HG02588 (cell line): ENCODE measurements at regions not wholly inside any gene's neighbourhood (a gene's known extent, or its start where the extent isn't known, plus 50 kb on each side); places are given as distances from the start of the nearest gene placed in this dataset.

Source experiments
- ATAC-seq: cut with Tn5 transposase; IDR thresholded peaks from one replicate; pipeline ENCODE4 v1.9.1; 2021; ENCODE audit warnings: mild to moderate bottlenecking, moderate library complexity; ENCODE audit not compliant: unreplicated experiment

DNA sequence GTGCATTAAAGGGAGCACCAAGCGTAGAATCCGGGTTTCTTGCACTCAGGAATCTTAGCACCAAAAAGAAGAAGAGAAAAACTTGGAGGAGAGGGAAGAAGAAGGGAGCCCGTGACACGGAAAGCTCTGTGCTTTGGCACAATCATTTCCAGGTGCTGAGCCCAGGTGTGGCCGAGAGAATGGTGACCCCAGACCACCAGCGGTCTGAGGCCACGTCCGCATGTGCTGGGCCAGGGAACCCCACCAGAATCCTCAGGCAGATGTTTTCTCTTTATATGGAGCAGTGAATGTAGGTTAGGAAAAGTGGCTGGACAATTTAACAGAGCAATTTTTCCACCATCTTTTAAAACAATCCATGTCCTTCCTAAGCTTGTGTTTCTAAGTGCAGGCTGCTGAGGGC, 520.9 kb downstream of the EPHA4 start:
- no peak for ATAC-seq

DNA sequence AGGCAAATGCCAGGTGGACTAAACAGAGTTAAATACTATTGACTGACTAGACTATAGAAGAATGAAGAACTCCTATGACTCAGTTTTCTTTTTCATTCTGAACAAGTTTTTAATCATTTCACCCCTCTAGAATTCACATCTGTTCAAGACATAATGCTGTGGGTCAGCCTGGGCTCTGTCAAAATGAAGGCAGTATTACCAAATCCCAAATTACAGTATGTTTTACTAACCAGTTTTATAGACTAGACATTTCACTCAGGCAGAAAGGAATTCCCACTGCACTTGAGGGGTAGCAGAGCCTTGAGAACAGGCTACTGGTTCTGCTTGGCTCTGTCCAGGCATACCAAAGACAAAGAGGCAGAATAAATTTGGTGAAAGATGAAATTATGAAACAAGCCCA, 511.7 kb downstream of the EPHA4 start:
- no peak for ATAC-seq

DNA sequence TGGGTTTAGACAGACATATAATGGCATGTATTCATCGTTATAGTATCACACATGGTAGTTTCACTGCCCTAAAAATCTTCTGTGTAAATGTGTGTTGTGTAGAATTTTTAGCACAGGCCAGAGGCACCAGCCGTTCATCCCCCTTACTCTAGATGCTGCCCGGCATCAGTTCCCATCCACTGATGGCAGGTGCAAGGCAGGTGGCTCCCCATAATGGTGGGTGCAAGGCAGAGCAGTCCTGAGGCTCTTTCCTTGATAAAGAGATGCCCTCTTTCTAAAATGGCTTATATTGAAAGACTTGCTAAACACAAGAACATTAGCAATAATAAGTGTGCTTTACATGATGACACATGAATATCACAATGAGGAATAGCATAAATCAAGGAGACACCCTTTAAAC, 508.5 kb downstream of the EPHA4 start:
- ATAC-seq, result no peak

DNA sequence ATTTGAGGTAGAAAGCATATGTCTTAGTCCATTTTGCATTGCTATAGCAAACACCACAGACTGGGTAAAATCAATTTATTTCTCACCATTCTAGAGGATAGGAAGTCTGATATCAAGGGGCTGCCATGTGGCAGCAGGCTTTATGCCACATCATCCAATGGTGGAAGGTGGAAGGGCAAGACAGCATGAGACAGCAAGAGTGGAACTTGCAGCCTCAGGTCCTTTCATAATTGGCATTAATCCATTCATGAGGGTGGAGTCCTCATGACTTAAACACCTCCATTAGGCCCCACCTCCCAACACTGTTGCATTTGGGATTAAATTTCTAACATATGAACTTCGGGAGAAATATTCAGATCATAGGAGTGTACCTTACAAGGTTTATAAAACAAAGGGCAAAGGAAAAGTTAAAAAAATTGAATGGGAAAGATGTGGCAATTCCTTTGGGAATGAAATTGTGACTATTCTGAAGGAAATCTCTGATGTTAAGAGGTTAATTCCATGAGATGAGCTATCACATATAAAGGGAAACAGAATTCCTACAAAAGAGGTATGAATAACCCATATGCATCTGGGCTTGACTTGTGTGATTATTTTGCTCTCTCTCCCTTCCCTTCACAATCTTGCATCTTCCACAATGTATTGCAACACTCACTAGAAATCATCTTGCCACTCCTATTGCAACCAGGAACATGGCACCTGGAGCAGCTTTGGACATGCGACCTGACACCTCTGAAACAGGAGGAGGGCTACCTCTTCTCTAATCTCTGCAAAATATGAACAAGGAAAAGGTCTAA, 507.8 kb downstream of the EPHA4 start:
- ATAC-seq, result no peak

DNA sequence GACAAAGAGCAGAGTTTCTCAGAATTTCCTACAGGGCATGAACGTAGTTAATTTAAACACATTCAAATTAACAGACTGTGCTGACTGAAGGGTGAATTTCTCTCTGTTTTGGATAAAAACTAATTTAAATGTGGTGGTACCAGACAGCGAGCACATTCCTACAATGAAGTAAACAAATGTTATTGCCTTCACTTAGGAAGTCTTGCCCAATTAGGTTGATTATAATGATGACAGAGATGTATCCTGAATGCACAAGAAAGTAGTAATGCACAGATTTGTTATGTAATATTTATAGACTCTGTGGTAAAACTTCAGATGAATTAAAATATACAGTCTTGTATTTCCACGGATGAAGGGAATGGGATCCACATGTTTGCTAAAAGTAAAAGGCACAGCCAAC, 507.2 kb downstream of the EPHA4 start:
- no peak for ATAC-seq

DNA sequence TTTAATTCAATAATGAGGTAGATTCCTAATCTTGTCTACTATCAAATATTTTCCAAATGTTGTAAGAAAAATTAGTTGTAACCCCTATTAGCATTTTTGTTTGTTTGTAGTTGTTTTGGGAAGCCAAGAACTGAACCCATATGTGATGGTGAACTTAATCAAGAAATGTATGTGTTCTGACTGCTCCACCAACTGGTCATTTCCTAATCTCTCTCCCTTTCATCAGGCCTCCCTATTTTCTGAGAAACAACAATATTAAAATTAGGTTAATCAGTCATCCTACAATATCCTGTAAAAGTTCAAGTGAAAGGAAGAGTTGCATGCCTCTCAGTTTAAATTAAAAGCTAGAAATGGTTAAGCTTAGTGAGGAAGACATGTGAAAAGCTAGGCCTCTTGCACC, 504.0 kb downstream of the EPHA4 start:
- no peak for ATAC-seq

DNA sequence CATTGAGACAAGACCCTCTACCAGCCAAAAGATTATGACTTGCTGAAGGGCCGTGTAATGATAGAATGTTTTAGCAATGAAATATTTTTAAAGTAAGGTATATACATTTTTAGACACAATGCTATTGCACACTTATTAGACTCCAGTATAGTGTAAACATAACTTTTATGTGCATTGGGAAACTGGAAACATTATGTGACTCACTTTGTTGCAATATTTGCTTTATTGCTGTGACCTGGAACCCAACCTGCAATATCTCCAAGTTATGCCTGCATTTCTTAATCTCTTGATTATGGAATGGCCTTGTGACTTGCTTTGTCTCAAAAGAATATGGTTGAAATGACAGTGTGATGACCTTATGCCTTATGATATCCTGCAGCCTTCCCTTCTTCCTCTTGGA, 502.0 kb downstream of the EPHA4 start:
- ATAC-seq, result no peak

DNA sequence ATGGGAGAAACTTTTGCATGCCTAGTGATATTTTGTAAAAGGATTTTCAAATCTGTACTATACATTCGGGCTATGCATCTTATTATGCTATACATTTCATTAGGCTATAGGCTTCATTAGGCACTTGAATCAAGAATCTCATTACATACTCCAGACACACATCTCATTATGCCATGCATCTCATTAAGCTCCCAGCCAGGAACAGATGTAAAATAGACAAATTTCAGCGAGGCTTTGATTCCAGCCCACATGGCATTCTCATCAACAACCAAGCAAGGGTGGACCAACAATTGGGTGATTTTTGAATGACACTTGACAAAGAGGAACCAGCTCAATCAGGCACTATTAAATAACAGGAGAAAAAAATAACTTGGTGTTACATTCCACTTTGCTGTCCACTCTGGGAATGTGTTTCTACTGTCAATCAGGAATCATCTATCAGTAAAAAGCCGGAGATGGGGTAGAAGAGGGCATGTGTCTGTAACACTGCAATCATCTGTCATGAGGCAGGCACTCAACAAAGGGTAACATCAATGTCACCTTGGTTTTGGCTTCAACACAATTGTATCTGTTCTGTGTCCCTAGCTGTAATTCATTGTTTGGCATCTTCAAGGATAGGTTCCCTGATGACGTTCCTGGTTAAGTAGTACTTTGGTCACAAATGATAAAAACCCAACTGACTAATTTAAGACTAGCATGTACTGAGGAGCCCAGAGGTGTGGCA, 498.6 kb downstream of the EPHA4 start:
- ATAC-seq, result no peak

DNA sequence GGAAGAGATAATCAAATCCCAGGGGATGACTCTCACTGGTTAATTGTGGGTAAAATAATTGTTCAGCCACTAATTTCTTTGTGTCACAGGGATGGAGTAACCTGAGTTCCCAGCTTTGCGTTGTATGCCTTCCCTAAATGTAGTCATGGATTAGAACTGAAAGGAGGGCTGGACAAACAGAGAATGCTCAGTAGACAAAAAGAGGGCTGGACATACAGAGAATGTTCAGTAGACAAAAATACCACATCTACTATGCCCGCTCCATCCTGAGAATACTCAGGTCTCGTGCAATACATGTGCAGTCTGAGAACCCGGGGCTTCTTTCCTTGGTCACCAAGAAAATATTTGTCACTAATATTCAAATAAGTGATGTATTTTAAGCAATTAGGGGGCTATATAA, 497.9 kb downstream of the EPHA4 start:
- ATAC-seq, result no peak

DNA sequence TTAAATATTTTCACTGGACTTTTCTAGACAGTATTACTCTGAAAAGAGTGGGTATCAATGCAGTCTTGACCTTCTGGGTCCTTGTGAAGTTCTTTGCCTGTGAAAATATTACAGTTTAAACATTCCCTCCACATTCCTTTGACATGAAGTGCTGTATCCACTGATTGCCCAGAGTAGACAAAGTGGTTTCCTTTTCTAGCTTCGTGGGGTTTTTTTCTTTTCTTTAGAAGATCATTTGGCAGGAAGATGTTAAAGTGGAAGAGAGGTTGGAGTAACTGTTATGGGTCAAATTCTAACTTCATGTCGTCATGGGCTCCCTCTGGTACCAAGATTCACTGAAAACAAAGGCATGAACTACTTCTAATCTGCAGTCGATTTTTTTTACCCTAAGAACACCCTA, 496.9 kb downstream of the EPHA4 start:
- no peak for ATAC-seq

DNA sequence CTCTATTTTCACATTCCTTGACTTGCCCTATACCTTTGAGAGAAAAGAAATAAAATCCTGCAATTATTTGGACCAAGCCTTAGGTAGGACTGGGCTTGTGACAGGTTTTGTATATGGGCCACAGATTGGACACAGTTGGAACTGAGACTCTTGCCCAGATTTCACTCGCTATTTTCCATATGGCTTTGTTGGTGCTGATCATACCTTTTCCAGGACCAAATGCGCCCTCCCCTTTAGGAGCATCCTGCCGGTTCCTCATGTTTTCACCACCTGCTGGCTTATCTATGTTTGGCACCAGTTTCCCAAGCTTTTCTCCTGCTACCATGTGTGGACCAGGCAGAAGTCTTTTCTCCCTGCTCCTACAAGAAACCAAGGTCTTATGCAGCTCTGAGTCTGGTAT, 494.9 kb downstream of the EPHA4 start:
- ATAC-seq, result no peak

DNA sequence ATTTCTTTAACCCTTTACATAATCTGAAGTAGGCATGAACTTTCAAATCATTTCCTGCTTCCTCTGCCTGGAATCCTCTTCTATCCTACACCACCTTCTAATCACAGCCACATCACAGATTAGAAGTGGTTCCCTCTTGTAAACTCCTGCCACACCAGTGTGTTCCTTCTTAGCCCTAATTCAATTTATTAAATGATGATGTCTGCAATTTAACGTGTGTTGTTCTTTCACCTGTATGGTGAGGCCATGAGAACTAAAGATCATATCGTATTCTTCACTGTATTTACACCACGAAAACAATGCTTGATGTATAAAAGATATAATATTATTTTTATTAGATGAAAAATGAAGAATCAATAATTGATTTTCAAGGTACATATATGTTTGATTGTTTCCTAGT, 494.3 kb downstream of the EPHA4 start:
- ATAC-seq, result no peak

DNA sequence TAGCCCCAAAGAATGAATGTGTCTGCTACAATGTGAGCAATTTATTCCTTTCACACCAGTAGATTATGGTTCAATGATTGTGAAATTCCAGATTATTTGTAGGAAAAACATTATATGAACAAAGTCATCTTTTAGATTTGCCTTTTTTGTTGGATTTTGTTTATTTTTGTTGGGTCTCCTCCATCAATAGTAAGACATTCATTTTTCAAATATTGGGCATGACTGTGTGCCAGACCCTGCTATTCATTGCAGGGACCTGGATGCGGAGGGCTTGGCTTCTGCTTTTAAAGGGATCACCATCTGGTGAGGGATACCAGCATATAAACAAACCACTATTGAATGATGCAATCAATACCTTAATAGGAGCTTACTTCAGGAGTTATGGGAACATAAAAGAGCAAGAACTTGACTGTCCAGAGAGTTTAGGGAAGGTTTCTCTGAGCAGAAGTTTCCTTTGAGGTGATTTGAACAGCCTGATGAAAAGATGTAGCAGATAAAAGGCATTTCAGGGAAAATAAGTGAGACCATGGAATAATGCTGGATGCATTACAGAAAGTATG, 486.7 kb downstream of the EPHA4 start:
- no peak for ATAC-seq

DNA sequence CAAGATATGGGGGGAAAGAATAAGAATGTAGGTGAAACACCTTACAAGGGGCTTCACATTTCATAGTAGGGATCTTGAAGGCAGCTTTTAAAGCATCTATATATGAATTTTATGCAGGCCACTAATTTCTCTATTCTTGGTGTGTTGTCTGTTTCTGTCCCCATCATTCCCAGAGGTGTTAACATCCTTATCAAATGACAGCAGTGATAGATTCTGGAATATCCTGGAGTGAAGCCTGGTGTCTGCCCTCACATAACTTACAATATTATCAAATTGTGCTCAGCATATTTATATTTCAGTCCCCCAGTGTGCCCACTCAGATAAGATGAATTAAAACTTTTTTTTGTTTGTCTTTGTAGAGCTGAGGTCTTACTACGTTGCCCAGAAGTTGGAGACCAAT, 486.2 kb downstream of the EPHA4 start:
- no peak for ATAC-seq

DNA sequence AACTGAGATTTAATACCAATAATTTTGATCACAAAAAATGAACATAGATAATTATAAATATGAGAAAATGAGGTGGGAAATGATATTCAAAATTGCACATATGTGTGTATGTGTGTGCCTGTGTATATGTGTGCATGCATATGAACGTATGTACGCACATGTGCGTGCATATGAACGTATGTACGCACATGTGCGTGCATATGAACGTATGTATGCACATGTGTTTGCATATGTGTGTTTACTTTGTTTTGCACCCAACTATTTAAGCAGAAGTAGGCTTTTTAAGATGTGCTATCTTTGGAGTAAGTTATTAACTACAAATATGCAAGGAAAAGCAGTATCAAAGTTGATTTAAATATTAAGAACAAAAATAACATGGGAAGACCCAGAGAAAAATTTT, 484.3 kb downstream of the EPHA4 start:
- ATAC-seq, result no peak

DNA sequence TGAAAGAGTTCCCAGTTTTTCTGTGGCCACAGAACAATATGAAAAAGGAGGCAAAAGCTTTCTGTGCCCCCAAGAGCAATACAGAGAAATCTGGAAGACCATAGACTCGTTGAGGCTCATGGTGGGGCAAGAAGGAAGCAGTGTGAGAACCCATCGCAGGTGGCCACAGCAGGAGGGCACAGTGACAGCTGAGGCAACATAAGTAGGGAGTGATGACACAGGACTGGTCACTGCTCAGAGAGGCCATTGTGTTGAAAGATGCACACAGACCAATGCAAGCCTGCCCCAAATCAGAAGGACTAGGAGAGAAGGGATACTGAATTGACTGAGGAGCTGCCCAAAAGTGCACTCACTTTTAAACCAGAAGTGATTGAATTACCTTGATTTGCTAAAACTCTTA, 483.6 kb downstream of the EPHA4 start:
- no peak for ATAC-seq

DNA sequence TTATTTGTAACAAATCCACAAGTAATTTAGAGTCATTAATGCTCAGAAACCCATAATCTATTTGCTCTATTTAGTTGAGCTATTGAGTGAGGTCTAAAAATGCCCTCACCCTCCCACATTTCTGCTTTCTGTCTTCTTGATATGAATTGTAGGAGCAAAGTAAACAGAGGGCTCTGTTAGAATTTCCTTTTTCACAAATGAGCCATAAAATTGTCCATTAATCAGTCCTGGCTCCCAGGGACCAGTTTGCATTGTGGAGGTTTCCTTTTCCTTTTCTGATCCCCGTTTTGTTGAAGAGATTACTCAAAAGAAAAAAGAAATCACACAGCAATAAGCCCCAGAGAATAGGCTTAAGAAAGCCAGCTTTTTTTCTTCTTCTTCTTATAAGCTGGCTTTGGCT, 476.7 kb downstream of the EPHA4 start:
- ATAC-seq, result no peak

DNA sequence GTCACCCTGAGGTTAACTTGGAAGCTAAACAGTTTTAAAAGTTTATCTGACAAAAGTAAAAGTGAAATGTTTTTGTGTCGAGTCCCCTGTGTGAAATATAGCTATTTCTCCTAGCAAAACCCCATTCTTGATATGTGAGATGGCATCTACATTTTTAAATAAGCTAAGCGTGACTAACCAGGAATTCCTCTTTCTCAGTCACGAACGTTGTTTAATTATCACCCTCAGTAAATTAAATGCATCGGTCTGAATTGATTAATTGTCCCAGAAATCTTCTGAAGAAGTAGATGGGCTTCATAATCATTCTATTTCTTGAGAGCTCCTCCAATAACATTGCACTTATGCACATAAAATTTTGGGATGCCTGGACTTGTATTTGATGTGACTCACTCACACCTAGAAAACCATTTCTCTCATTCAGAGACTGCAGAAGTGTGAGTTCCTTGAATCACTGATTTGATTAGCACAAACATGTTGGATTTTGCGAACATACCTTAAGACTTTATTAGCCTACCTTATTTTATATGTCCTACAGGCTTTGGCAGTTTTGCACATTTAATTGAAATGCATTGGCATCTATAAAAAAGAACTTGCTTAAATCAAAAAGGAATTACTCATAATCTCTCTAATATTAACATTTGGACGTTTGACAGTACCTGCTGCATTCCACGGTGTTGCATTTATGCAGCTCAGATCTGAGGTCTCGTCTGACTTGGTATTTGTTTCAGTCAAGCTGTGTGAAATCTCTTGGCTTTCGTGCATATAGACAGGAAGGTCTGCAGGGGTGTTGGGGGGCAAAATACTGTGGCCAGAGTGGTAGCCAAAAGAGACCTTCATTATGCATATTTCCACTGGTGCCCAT, 475.2 kb downstream of the EPHA4 start:
- ATAC-seq, result no peak

DNA sequence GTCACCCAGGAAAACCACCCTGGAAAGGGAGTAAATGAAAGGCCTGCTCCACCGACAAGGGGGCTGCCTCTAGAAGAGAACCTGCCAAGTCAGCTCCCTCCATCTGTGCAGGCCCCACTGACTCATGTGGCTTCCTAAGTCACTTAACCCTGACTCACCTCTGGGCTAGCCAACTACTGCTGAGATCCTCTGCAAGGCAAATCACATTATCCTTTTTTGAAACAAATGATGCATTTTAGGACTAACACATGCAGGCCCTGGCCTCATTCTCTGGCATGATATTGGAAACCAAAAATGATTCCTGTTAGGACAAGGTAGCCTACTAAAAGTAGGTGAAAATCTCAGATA, 474.6 kb downstream of the EPHA4 start:
- no peak for ATAC-seq

DNA sequence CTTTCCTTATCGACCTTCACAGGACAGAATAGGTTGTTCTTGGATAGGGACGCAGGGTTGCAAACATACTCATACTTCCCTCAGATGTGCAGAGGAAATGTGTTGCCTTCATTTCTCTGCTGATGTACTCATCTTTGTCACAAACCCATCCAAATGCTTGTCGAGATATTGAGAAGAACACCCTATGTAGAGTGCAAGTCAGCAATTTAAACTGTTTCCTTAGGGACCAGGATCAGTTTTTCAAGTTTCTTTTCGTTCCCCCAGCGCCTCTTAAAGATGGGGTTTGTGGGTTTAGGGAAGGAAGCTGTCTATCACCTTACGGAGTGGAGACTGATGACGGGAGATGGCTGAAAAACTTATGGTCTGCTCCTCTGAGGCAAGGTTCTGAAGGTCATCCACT, 474.2 kb downstream of the EPHA4 start:
- ATAC-seq, result no peak

DNA sequence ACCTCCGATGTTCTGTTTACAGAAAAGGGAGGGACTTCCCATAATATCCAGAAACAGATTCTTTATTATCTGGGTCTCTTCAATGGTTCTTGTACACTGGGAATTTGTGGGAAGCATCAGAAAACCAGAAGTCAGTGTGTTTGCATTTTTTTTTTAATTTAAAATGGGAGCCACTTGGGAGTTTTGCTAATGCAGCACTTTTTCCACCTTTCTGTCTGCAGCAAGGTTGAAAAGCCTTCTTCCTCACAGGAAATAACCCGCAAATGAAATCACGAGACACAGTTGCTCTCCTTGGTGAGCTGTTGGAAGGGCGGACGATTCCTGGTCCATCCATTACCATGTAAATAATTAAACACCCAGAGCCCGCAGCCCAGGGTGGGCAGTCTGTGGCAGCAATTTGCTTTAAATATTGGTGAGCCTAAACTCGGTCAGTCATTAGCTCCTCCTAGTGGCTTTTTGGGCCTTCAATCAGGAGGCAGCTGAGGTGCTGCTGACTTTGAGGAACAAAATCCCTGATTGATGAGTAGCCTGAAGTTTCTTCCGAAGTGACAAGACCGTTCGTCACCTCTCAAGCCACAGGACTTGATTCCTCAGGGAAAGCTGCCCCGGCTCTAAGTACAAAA, 471.5 kb downstream of the EPHA4 start:
- ATAC-seq, result no peak
